ENCODE measurements at regions not wholly inside any gene's neighbourhood (a gene's known extent, or its start where the extent isn't known, plus 50 kb on each side); places are given as distances from the start of the nearest gene placed in this dataset.

DNA sequence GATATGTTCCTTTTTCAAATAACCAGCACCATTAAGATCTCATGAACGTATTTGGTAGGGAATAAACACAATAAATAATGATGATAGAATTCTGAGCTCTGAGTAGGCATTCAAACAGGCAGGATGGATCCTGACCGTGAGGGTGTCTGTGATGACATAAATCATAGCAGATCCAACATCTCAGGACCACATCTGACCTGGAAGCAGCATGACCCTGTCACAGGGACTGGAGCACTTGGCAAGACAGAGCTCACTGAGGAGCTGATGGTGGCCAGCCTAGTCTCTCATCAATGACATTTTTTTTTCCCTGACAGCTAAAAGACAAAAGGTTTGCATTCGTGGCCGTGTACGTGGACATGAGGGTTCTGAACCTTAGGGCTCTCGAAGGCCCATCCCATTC is 337.5 kb downstream of the NPIPA8 start:
- TF ChIP-seq, protein P1, sequence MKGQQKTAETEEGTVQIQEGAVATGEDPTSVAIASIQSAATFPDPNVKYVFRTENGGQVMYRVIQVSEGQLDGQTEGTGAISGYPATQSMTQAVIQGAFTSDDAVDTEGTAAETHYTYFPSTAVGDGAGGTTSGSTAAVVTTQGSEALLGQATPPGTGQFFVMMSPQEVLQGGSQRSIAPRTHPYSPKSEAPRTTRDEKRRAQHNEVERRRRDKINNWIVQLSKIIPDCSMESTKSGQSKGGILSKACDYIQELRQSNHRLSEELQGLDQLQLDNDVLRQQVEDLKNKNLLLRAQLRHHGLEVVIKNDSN (IDR thresholded peaks at IDR 0.05) = no peak
- TF ChIP-seq ZBTB7A (IDR thresholded peaks at IDR 0.05; ENCODE audit: low read depth) (no peak), EGR1 (IDR thresholded peaks at IDR 0.05) (no peak), CREB1 (IDR thresholded peaks at IDR 0.05; ENCODE audit: low read depth) (no peak), TEAD4 (IDR thresholded peaks at IDR 0.05) (no peak), YY1 (IDR thresholded peaks at IDR 0.05; ENCODE audit: low read depth) (no peak), NFIC (IDR thresholded peaks at IDR 0.05) (no peak), TAF1 (IDR thresholded peaks at IDR 0.05; ENCODE audit: low read depth) (no peak), FOXM1 (IDR thresholded peaks at IDR 0.05; ENCODE audit: borderline replicate concordance, low read depth) (no peak), CEBPB (IDR thresholded peaks at IDR 0.05) (no peak), TCF12 (IDR thresholded peaks at IDR 0.05; ENCODE audit: low read depth) (no peak), RAD21 (IDR thresholded peaks at IDR 0.05; ENCODE audit: low read depth) (no peak), EP300 (IDR thresholded peaks at IDR 0.05; ENCODE audit: borderline replicate concordance) (no peak)
- TF ChIP-seq, protein P2, sequence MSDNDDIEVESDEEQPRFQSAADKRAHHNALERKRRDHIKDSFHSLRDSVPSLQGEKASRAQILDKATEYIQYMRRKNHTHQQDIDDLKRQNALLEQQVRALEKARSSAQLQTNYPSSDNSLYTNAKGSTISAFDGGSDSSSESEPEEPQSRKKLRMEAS (IDR thresholded peaks at IDR 0.05) = no peak
- TF ChIP-seq, protein P3, sequence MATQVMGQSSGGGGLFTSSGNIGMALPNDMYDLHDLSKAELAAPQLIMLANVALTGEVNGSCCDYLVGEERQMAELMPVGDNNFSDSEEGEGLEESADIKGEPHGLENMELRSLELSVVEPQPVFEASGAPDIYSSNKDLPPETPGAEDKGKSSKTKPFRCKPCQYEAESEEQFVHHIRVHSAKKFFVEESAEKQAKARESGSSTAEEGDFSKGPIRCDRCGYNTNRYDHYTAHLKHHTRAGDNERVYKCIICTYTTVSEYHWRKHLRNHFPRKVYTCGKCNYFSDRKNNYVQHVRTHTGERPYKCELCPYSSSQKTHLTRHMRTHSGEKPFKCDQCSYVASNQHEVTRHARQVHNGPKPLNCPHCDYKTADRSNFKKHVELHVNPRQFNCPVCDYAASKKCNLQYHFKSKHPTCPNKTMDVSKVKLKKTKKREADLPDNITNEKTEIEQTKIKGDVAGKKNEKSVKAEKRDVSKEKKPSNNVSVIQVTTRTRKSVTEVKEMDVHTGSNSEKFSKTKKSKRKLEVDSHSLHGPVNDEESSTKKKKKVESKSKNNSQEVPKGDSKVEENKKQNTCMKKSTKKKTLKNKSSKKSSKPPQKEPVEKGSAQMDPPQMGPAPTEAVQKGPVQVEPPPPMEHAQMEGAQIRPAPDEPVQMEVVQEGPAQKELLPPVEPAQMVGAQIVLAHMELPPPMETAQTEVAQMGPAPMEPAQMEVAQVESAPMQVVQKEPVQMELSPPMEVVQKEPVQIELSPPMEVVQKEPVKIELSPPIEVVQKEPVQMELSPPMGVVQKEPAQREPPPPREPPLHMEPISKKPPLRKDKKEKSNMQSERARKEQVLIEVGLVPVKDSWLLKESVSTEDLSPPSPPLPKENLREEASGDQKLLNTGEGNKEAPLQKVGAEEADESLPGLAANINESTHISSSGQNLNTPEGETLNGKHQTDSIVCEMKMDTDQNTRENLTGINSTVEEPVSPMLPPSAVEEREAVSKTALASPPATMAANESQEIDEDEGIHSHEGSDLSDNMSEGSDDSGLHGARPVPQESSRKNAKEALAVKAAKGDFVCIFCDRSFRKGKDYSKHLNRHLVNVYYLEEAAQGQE (IDR thresholded peaks at IDR 0.05; ENCODE audit: low read depth) = no peak

DNA sequence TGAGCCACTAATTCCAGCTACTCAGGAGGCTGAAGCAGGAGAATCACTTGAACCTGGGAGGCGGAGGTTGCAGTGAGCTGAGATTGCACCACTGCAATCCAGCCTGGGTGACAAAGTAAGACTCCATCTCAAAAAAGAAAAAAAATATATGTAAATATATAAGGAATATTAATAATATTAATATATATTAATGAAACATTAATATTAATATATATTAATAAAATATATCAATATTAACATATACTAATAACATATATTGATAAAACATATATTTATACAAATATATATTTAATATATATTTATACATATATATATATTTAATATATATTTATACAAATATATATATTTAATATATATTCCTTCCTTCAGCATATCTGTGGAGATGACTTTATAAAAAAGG is 338.0 kb downstream of the NPIPA8 start:
- TF ChIP-seq CREB1 (IDR thresholded peaks at IDR 0.05; ENCODE audit: low read depth) = no peak
- TF ChIP-seq YY1 (IDR thresholded peaks at IDR 0.05; ENCODE audit: low read depth) = no peak
- no peak for TF ChIP-seq FOXM1 (IDR thresholded peaks at IDR 0.05; ENCODE audit: borderline replicate concordance, low read depth)
- TF ChIP-seq, protein P3 (IDR thresholded peaks at IDR 0.05; ENCODE audit: low read depth) = no peak
- TF ChIP-seq, protein P1 (IDR thresholded peaks at IDR 0.05) = no peak
- TF ChIP-seq TCF12 (IDR thresholded peaks at IDR 0.05; ENCODE audit: low read depth) = no peak
- no peak for TF ChIP-seq NFIC (IDR thresholded peaks at IDR 0.05)
- no peak for TF ChIP-seq TAF1 (IDR thresholded peaks at IDR 0.05; ENCODE audit: low read depth)

DNA sequence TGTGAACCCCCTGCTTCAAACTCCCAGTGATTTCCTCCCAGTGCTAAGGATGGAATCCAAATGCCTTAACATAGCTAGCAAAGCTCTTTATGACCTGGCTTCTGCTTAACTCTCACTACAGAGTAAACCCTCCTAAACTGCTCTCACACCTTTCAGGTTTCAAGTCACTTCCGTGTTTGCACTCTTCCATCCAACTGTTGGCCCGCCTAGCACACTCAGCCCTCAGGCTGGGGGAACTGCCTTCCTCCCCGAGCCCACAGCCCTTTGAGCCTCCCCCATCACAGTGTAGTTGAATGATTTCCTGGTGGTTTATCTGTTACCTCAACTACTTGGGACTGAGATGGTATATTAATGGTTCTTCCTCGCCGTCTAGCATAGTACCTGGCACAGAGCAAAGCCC is 342.5 kb downstream of the NPIPA8 start:
- TF ChIP-seq ZBTB7A (IDR thresholded peaks at IDR 0.05; ENCODE audit: low read depth) = no peak
- TF ChIP-seq, protein P3 (IDR thresholded peaks at IDR 0.05; ENCODE audit: low read depth) = no peak
- no peak for TF ChIP-seq EP300 (IDR thresholded peaks at IDR 0.05; ENCODE audit: borderline replicate concordance)
- TF ChIP-seq, protein P1 (IDR thresholded peaks at IDR 0.05) = no peak
- TF ChIP-seq NFIC (IDR thresholded peaks at IDR 0.05) = no peak
- no peak for TF ChIP-seq CREB1 (IDR thresholded peaks at IDR 0.05; ENCODE audit: low read depth)
- no peak for TF ChIP-seq EGR1 (IDR thresholded peaks at IDR 0.05)
- no peak for TF ChIP-seq YY1 (IDR thresholded peaks at IDR 0.05; ENCODE audit: low read depth)
- TF ChIP-seq TEAD4 (IDR thresholded peaks at IDR 0.05) = no peak
- TF ChIP-seq RAD21 (IDR thresholded peaks at IDR 0.05; ENCODE audit: low read depth) = no peak
- no peak for TF ChIP-seq TCF12 (IDR thresholded peaks at IDR 0.05; ENCODE audit: low read depth)
- TF ChIP-seq, protein P2 (IDR thresholded peaks at IDR 0.05) = no peak
- TF ChIP-seq CEBPB (IDR thresholded peaks at IDR 0.05) = no peak
- TF ChIP-seq TAF1 (IDR thresholded peaks at IDR 0.05; ENCODE audit: low read depth) = no peak
- TF ChIP-seq FOXM1 (IDR thresholded peaks at IDR 0.05; ENCODE audit: borderline replicate concordance, low read depth) = no peak

DNA sequence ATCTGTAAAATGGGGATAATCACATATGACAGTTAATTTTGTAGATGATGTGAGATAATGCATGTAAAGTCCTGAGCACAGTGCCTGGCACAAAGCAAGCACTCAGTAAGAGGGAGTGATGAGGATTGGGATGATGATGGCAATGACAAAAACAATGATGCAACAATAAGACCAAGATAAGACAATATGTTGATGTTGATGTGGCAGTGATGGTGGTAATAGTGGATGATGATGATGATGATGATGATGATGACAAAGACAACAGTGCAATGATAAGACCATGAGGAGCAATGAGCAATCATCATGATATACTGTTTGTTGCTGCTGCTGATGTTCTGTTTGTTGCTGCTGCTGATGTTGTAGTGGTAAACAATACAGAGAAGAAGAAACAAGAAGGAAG is 344.1 kb downstream of the NPIPA8 start:
- TF ChIP-seq TCF12 (IDR thresholded peaks at IDR 0.05; ENCODE audit: low read depth) = no peak
- TF ChIP-seq TAF1 (IDR thresholded peaks at IDR 0.05; ENCODE audit: low read depth) = no peak
- TF ChIP-seq, protein P3 (IDR thresholded peaks at IDR 0.05; ENCODE audit: low read depth) = no peak
- no peak for TF ChIP-seq YY1 (IDR thresholded peaks at IDR 0.05; ENCODE audit: low read depth)
- TF ChIP-seq RAD21 (IDR thresholded peaks at IDR 0.05; ENCODE audit: low read depth) = no peak
- TF ChIP-seq EP300 (IDR thresholded peaks at IDR 0.05; ENCODE audit: borderline replicate concordance) = no peak
- TF ChIP-seq TEAD4 (IDR thresholded peaks at IDR 0.05) = no peak
- no peak for TF ChIP-seq EGR1 (IDR thresholded peaks at IDR 0.05)
- TF ChIP-seq, protein P1 (IDR thresholded peaks at IDR 0.05) = no peak

Data from Ishikawa (cell line).